ENCODE measurements at regions not wholly inside any gene's neighbourhood (a gene's known extent, or its start where the extent isn't known, plus 50 kb on each side); places are given as distances from the start of the nearest gene placed in this dataset.

DNA sequence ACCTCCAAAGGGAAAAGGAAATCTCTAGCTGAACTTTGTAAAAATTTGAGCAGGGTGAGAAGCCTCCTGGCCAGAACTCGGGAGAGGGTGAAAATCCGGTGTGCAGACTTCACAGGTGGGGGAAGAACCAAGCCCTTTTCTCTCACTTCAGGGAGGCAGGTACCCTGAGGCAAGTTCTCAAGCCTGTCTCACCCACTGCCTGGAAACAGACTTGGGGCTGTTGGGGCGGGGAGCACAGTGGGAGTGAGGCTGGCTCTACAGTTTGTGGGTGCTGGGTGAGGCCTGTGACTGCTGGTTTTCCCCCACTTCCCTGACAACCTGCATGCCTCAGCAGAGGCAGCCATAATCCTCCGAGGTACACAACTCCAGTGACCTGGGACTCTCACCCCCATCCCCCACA lies 187.1 kb downstream of the KIF4B start:
- DNase-seq: no peak

DNA sequence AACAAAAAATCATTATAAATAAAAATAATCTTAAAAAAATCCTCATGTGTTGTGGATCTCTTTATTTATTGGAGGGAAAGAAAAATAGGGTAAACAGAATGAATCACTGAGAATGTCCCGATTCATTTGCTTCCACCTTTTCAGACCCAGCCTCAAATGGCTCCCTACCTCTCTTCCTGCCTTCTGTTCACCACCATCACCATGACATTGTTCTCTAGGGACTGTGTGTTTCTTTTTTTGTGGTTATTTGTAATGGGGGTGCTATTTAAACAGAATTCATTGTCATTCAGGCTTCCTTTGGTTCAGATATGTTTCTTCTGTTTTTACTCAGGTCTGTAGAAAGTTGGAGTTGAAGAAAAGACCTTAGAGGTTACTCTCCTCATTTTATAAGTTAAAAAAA lies 198.2 kb downstream of the KIF4B start:
- no peak for DNase-seq

DNA sequence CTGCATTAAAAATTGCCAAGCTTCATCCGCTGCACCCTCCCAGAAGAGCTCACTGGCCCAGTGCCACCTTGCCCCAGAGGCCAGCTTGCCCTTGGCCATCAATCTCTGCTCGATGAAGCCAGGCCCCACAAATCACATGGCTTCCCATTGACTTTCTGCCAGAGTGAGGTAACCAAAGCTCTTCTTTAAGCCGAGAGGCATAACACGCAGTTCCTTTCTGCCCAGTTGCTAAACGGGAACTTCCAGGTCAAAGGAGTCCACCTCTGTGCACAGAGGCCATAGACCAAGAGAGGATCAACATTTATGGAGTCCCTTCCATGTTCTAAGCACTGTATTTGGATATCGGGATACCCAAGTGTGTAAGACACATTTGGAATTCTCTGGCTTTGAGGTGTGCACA lies 208.8 kb downstream of the KIF4B start:
- no peak for DNase-seq

DNA sequence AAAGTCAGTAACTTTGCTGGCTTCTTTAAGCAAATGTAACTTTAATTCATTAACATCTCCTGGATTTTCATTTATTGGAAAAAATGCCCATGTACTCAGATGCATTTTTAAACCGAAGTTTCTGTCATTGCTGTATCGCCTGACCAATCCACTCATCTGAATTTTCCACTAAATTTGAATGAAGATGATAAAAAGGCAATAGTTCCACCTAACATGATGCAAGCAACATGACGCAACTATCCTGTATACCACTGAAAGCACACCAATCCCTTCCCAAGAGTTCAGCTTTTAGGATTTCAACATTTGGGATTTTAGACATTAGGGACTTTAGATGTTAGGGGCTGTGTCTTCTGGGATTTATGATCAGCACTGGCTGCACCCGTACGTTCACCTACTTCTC lies 215.6 kb downstream of the KIF4B start:
- DNase-seq: no peak

DNA sequence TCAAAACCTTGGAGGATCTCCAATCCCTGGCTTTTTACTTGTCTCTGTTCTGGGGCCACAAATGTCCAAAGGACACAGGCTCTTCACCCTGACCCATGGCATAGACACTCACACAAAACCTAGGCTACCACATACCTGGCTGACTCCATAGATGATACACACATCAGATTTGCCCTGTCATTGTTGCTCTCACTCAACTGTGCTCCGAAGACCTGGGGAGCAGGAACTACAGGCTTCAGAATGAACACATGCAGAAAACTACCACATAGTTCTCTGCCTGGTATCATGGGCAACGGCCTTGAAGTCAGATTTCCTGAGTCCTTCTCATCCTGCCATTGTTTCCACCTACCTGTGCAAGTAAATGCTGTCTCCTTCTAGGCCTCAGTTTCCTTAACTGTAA lies 226.2 kb downstream of the KIF4B start:
- no peak for DNase-seq

DNA sequence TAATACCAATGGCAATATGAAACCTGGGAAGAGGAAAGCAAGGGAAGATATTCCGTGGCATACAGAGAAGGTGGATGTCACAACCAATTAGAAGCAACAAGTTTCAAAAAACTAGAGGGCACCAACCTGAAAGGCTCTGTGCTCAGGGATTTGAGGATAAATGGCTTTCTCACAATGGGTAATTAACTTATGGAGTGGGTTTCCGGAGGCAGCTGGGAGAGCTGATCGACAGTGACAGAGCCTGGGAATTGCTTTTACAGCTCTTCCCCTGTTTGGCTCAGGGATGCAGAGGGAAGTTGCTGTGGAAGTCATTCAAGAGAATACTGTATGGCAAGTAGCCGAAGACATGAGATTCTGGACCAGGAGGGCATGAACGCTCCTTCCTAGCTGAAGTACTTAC lies 237.0 kb downstream of the KIF4B start:
- DNase-seq: peak; percentile 14

DNA sequence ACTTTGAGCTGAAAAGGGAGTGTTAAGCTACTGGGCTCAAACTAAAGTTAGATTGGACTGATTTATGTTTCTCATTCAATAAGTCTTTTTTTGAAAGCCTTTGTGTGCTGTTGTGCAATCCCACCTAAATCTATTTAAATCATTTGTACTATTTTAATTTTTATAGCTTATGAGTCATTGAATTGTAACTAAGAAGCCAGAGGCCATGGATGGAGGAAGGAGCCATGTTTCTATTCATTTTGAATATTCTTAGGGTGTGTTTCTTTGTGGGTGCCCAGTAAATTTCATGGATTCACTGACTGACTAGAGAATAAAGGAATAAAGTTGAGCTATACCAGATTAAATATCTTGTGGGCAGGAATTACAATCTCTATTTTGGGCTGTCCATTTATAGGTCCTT lies 238.5 kb downstream of the KIF4B start:
- DNase-seq: no peak

DNA sequence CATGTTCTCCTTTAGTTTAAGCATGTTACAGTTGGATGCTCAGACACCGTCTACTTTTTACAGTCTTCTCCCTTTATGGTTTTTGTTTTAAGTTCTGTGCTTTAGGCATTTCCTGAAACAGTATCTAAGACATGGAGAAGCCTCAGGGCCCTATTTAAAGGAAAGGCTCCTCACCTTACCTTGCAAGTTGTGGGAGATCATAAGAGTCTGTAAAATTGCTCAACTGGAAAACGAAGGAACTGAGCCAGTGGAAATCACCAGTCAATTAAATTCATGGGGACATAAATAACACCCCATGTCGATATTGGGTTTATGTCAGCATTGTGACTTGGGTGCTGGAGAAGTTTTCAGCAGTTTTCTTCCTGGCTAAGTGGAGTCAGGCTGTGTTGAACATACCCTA lies 239.2 kb downstream of the KIF4B start:
- no peak for DNase-seq

DNA sequence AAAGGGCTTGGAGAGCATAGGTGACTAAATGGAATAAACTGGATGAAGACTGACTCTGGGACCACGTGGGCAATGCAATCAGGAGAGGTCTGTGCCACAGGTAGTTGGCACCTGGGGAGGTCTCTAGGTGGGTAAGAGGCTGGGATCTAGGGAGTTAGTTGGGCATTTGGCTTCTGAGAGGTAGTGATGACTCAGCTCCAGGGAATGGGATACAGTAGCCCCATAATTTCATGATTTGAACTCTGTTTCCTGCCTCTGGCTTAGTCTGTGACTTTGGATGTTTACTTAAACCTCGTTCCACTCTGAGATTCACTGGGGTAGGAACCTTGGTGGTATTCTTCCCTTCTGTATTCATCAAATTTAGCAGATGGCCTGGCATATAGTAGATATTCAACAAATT lies 240.8 kb downstream of the KIF4B start:
- no peak for DNase-seq

DNA sequence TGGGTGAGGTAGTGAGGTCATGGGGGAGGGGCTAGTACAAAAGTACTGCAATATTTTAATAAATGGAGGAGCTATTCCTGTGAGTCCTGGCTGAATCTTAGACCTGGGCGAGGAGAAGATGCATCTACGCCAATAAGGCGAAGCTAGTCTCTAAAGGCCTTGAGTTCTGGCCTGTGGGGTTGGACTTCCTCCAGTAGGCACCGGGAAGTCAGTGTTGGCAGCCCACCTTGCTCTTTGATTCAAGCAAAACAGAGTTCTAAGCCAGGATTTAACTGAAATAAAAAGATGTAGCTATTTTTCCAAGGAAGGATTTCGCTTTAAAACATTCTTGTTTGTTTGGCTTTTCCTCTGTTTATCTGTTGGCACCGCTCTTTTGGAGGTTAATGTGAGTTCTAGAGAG lies 244.6 kb downstream of the KIF4B start:
- no peak for DNase-seq

DNA sequence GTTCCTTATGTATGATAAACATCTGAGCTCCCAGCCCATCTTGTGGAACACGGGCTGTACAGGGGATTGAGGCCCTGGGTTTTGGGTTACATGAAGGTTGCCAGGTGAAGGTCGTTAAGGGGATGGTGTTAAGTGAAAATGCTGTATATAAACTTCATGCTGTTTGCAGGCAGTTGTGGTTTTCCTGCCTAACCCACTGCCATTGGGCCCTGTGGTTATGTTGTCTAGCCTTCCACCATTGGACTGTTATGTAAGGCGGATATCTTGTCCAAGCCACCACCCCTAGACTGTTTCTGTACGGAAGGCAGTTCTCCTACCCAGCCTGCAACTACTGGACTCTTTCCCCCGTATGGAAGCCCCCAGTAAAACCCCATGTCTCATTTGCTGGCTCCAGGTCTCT lies 246.1 kb downstream of the KIF4B start:
- no peak for DNase-seq

DNA sequence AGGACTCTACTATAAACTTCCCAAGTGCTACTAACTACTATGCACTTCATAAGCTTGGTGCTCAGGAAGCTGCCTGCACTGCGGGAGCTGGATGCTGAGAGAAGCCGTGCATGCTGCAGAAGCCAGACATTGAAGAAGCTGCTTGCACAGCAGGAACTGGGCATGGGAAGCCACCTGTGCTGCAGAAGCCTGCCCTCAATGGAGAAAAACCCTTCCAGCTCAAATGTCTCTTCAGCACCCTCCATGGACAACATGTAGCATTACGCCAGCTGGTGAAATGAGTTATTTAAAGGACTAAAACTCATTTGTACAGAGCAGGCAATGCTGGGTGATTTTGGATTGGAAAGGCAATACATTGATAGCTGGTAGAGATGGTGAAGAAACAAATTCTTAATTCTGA lies 247.2 kb downstream of the KIF4B start:
- no peak for DNase-seq

DNA sequence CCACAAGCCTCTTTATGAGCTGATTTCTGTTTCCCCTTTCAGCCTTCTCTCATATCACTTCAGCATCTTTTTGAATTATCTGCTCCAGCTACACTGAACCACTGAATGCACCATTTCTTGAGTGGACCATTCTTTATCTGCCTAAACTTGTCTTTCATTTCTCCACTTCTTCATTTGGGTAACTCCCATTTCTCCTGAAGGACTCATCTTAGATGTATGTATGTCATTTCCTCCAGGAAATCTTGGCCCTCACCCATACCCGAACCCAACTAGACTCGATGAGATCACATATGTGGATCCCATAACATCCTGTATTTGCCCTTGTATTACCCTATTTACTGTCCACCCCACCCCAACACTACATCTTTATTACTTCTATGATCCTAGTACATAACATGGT lies 249.8 kb downstream of the KIF4B start:
- DNase-seq: no peak

DNA sequence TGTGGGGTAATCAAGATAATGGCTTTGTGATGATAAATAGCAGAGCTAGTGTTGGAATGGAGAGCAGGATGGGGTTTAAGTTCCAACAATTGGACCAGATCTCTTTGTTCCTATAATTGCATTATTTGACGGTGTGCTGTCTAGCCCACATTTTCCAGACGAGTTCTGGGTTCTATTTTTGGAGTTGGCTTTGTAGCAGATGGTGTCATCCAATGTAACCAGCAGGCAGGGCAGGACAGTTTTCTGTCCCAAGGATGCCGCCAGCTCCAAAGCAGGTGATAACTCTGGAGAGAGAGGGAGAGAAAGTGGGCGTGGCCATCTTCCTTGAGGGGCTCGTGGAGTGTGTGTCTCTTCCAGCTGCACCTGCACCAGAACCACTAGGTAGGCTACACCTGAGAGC lies 251.3 kb downstream of the KIF4B start:
- no peak for DNase-seq

DNA sequence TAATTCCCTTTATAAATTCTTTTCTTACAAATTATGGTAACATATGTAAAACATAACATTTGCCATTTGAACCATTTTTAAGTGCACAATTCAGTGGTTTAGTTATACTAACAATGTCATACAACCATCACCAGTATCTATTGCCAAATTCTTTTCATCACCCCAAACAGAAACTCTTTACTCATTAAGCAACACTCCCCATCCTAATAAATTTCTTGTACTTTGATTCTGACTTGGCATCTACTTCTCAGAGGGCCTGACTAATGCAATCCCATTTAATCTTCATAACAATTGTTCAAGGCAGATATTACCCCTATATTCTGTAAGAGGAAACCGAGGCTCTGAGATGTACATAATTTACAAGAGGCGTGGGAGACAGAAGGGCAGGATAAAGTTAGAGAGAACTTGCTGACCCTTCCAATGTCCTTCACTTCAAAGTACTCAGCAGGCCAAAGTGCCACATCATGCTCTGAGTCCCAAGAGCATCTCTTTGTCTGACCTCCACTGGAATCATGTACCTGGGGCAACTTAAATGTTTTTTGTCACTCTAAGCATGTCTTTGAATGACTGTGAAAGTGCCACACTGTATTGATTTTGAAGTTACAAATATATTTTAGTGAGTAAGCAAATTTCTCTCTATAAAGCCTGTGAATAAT lies 255.3 kb downstream of the KIF4B start:
- DNase-seq: no peak

DNA sequence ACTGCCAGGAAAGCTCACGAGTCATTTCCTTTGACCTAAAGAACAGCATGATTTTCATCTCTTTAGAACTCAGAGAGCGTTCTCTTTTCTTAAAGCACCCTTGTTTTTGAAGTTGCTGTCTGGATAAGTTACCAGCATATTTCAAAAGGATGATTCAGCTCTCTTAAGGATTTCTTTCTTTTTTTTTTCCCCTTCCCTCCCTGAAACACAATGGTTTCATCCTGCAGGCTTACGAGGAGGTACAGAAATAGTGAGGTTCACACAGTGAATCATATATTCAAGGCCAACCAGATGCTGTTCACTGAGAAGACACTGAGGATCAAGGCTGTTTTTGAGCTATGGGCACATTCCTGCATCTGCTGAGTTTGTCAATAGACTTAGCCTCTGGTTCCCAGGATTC lies 257.2 kb downstream of the KIF4B start:
- no peak for DNase-seq

DNA sequence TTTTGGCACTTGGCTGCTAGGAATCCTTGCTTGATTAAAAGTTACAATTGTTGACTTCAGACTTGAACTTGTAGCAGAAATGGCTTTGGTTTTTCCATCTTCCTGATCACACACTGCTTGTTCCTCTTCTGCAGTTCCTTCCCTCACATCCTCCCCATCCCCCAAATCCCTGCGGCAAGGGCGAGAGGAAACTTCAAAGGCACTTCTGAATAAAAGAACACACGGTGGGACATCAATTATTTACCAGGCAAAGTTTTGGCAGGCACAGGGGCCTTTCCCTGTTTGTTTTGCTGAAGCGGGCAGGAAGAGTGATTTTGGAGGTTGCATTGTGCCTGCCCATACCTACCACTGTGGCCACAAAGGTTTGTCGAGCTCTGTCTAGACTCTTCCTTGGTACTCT lies 260.9 kb downstream of the KIF4B start:
- DNase-seq: no peak

DNA sequence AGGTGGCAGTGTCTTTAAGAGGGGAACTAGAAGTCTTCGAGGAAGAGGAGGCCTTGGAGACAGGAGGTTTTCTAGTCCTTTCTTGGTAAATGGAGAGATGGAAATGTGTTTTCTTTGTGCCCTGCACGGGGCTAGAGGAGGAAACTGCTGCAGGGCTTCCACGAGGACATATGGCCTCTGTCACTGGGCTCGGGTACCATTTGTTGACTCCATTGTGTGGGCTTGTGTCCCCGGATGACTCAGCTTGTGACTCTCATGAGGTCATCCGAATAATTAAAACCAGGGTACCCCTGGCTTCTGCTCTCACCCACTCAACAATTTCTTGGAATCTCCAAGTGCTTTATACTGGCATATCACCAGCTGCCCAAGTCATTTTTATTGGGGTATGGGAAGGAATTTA lies 261.7 kb downstream of the KIF4B start:
- no peak for DNase-seq

DNA sequence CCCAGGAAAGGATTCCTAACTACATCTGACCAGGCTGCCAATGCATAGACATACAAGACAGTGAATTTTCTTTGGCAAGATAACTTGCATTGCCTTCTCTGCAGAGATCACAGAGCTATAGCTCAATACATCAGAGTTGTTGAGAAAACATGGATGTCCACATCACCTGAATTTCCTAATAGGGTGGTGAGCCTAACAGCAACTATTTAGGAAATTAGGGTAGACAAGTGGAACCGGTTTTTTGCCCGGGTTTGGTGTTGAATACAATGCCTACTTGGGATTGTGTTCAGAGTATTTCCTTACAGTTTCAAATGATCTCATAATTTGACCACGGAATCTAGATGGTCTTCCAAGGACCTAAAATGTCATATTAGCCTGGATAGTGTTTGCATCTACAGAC lies 262.7 kb downstream of the KIF4B start:
- DNase-seq: no peak

DNA sequence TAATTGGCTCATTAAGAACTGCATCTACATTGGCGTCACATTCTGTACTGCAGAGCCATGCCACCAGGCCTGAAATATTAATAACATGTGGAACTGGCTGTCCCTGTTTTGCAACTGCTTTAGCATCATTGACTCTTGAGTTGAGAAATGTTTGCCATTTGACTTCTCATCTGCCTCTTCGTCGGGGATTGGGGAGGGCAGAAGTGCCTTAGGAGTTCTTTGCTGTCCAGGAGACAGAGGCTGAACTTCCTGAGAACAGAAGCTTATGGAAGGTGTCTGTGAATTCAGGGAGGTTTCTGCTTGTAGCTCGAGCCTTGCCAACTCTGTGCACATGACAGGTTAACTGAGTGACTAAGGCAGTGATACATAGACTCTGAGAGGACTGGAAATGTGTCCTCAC lies 265.0 kb downstream of the KIF4B start:
- DNase-seq: no peak

DNA sequence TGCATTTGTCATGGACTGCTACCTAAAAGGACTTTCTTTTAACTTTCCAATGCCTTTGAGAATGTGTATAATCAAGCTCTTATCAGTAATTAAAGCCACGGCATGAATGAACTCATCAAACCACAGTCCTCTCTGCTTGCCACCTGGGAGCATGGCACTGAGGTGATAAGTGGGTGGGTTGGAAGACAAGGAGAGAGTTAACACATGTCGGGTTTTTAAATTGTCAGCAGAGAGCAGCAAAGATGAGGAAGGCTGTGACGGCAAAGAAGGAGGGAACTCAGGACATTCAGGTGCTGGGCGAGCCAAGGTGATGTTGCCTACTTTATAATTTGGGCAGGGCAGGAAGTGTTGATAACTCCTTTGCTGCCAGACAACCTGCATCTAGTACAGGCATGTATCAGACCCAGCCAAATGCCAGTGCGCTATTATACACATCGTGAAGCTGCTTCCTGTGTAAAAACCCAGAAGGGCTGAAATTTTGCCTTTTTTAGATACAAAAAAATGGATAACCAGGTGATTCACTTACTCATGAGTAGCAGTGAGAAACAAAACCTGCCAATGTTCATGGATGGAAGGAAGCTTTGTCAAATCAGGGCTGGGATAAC lies 269.1 kb downstream of the KIF4B start:
- DNase-seq: no peak

DNA sequence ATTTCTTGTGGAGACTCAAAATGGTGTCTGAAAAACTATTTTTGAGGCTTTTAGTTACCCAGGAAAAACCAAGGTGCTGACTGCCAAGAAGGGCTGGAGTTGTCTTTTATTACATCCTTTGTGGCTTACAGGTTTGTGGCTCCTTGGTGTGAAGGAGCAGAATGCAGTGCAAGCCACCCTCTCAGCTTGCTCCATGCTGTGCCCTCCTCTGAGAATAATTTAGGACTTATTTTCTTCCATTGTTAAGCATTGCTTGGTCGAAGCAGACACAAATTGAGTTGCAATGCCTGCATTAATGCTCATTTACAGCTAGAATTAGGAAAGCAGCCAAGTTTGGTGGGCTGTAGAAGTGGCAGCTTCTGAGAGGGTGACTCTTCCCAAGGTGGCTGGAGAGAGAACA lies 272.2 kb downstream of the KIF4B start:
- DNase-seq: no peak

DNA sequence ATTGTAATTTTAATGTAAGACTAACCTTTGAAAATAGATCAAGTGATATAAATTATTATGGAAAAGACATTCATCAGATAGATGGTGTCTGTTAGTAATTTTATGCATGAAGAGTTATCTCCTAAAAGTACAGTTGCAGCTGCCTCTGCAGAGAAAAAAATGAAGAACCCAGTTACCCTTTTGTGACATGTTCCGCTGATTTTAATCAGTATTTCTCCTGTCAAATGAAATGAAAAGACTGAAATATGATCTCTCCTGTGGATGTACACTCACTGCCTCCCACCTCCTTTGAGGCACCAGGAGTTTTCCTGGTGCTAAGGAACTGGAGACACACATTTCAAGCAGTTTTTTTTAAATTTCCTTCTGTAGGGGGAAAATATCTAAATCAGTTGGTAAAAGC lies 277.4 kb downstream of the KIF4B start:
- peak; percentile 18 for DNase-seq

DNA sequence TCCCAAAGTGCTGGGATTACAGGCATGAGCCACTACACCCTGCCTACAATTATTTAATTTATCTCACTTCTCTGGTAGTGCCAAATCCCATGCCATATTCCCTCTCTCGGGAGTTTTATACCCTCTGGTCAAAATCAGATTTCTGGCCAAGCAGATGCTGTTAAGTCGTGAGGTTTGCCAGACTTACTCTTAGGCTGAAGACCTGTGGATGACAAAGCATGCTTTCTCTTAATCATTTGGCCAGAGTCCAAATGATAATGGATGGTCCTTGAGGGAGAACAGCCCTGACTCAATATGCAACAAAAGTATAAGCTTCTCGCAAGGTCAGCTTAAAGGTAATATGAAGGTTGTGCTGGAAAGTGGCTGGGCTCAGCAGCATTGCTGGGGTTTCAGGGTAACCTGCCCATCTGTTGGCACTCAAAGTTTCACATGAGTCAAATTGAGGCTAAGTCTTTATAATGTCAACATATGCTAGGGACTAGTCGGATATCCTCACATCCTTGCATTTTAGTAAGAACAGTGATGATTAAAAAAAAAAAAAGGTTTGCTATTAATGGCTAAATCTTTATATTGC lies 280.1 kb downstream of the KIF4B start:
- no peak for DNase-seq

All from left kidney (tissue), 1 donor.